ENCODE measurements at regions not wholly inside any gene's neighbourhood (a gene's known extent, or its start where the extent isn't known, plus 50 kb on each side); places are given as distances from the start of the nearest gene placed in this dataset.

DNA sequence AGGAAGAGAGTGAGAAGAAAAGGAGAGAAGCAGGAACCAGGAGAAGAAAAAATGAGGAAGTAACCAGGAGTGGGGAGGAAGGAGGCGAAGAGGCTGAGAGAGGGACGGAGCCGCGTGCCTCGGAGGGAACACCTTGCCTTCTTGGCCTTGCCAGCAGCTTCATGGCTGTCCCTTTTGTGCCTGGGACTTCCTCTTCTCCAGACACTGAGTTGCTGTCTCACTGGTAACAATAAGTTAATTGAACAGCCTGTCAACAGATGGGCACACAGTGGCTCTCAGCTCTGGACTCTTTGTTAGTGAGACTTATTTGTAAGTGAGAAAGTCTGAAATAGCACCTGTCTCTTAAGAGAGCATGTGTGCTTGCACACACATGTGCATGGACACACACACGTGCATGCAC is 83.2 kb downstream of the GATA3 start:
- Histone ChIP-seq H3K9me2 (replicated peaks; ENCODE audit: control insufficient read depth, low read length) (no peaks in the 10 kb centered on the region), H3K36me3 (ENCODE audit: control insufficient read depth, low read length) (no peaks in the 10 kb centered on the region), H4K20me1 (ENCODE audit: control insufficient read depth, insufficient read depth, low read depth, low read length) (no peaks in the 10 kb centered on the region), H3K4me1 (ENCODE audit: control insufficient read depth, low read length) (no peaks in the 10 kb centered on the region), H3K9me3 (ENCODE audit: control insufficient read depth, insufficient read depth, low read length) (no peaks in the 10 kb centered on the region), H3K27me3 (ENCODE audit: control insufficient read depth, low read length) (peaks cover 5% of the 10 kb centered on the region; the same call in 1 of the 2 replicates), H3K27ac (ENCODE audit: low read depth, low read length) (no peak overlapping the region), H3K4me2 (ENCODE audit: low read length) (no peak overlapping the region), H3F3A (ENCODE audit: control insufficient read depth, insufficient read depth) (no peaks in the 10 kb centered on the region), H3K4me3 (ENCODE audit: low read length) (no peak overlapping the region), H3K79me2 (ENCODE audit: control insufficient read depth, low read length) (no peaks in the 10 kb centered on the region)
- TF ChIP-seq, protein P1, sequence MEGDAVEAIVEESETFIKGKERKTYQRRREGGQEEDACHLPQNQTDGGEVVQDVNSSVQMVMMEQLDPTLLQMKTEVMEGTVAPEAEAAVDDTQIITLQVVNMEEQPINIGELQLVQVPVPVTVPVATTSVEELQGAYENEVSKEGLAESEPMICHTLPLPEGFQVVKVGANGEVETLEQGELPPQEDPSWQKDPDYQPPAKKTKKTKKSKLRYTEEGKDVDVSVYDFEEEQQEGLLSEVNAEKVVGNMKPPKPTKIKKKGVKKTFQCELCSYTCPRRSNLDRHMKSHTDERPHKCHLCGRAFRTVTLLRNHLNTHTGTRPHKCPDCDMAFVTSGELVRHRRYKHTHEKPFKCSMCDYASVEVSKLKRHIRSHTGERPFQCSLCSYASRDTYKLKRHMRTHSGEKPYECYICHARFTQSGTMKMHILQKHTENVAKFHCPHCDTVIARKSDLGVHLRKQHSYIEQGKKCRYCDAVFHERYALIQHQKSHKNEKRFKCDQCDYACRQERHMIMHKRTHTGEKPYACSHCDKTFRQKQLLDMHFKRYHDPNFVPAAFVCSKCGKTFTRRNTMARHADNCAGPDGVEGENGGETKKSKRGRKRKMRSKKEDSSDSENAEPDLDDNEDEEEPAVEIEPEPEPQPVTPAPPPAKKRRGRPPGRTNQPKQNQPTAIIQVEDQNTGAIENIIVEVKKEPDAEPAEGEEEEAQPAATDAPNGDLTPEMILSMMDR (IDR thresholded peaks at IDR 0.05; ENCODE audit: low read depth, low read length, poor library complexity, severe bottlenecking): no peak

DNA sequence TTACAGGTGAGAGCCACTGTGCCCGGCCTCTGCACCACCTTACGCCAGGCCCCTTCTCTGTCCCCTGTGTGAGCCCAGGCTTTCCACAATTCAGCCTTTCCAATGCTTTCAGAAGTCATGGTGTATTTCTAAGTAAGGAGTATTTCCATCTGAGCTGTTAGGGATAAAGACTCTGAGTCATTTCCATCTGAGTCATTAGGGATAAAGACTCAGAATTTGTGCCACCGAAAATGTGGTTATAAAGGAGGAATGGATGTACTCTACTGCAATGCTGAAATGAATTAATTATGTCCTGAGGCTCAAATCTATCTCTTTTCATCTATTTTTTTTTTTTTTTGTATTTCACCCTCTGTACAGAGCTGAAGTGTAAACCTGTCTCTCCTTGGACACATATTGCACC is 84.0 kb downstream of the GATA3 start:
- peaks cover under 1% of the 10 kb centered on the region; the same call in 1 of the 2 replicates for H3K27me3 ChIP-seq (ENCODE audit: control insufficient read depth, low read length)
- no peak overlapping the region for H3K4me2 ChIP-seq (ENCODE audit: low read length)
- H3K27ac ChIP-seq (ENCODE audit: low read depth, low read length): no peak overlapping the region
- no peaks in the 10 kb centered on the region for H3K36me3 ChIP-seq (ENCODE audit: control insufficient read depth, low read length)
- H3K79me2 ChIP-seq (ENCODE audit: control insufficient read depth, low read length): no peaks in the 10 kb centered on the region
- H4K20me1 ChIP-seq (ENCODE audit: control insufficient read depth, insufficient read depth, low read depth, low read length): no peaks in the 10 kb centered on the region
- H3K4me3 ChIP-seq (ENCODE audit: low read length): no peak overlapping the region
- no peaks in the 10 kb centered on the region for H3K9me2 ChIP-seq (replicated peaks; ENCODE audit: control insufficient read depth, low read length)
- no peaks in the 10 kb centered on the region for H3K4me1 ChIP-seq (ENCODE audit: control insufficient read depth, low read length)
- no peak for TF ChIP-seq EZH2phosphoT487 (IDR thresholded peaks at IDR 0.05; ENCODE audit: borderline replicate concordance, low read length)
- TF ChIP-seq, protein P1 (IDR thresholded peaks at IDR 0.05; ENCODE audit: low read depth, low read length, poor library complexity, severe bottlenecking): no peak
- no peaks in the 10 kb centered on the region for H3F3A ChIP-seq (ENCODE audit: control insufficient read depth, insufficient read depth)
- H3K9me3 ChIP-seq (ENCODE audit: control insufficient read depth, insufficient read depth, low read length): no peaks in the 10 kb centered on the region

DNA sequence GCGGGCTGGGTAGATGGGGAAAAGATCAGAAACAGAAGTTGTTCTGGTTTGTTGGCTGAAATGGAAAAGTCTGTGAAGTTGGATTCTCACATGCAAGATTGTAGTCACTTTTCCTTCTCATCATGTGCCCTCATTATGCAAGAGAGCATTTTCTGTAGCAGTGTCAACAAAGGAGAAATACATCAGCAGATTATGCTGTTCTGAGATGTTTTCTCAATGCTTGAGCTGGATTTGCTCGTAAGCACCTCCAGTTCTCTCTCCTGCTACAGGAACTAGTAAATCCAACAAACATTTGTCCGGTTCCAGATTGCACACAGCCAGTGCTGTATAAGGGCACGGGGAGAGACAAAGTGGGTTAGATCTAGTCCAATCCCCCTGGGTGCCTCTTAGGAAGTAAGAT is 90.0 kb downstream of the GATA3 start:
- H3K27ac ChIP-seq (ENCODE audit: low read depth, low read length): no peak overlapping the region

More for the DNA sequence above, 90.0 kb downstream of the GATA3 start:
- no peaks in the 10 kb centered on the region for H3K4me1 ChIP-seq (ENCODE audit: control insufficient read depth, low read length)
- H4K20me1 ChIP-seq (ENCODE audit: control insufficient read depth, insufficient read depth, low read depth, low read length): no peaks in the 10 kb centered on the region
- H3K4me3 ChIP-seq (ENCODE audit: low read length): no peak overlapping the region
- no peaks in the 10 kb centered on the region for H3K27me3 ChIP-seq (ENCODE audit: control insufficient read depth, low read length)
- no peaks in the 10 kb centered on the region for H3K9me2 ChIP-seq (replicated peaks; ENCODE audit: control insufficient read depth, low read length)
- H3K36me3 ChIP-seq (ENCODE audit: control insufficient read depth, low read length): no peaks in the 10 kb centered on the region
- no peak for TF ChIP-seq EZH2phosphoT487 (IDR thresholded peaks at IDR 0.05; ENCODE audit: borderline replicate concordance, low read length)
- TF ChIP-seq, protein P1 (IDR thresholded peaks at IDR 0.05; ENCODE audit: low read depth, low read length, poor library complexity, severe bottlenecking): no peak
- no peak overlapping the region for H3K4me2 ChIP-seq (ENCODE audit: low read length)
- no peaks in the 10 kb centered on the region for H3K9me3 ChIP-seq (ENCODE audit: control insufficient read depth, insufficient read depth, low read length)
- H3F3A ChIP-seq (ENCODE audit: control insufficient read depth, insufficient read depth): no peaks in the 10 kb centered on the region
- no peaks in the 10 kb centered on the region for H3K79me2 ChIP-seq (ENCODE audit: control insufficient read depth, low read length)

Data from DOHH2 (cell line).